Ishikawa (cell line): ENCODE measurements at regions not wholly inside any gene's neighbourhood (a gene's known extent, or its start where the extent isn't known, plus 50 kb on each side); places are given as distances from the start of the nearest gene placed in this dataset.

Experiments
- CEBPB ChIP-seq: IDR thresholded peaks from 2 replicates; pipeline ENCODE4 v1.6.1; 2012
- CREB1 ChIP-seq: IDR thresholded peaks from 2 replicates; pipeline ENCODE4 v1.6.1; 2012; ENCODE audit warnings: low read depth
- EGR1 ChIP-seq: IDR thresholded peaks from 2 replicates; pipeline ENCODE4 v1.6.1; 2012
- EP300 ChIP-seq: IDR thresholded peaks from 2 replicates; pipeline ENCODE4 v1.6.1; 2012; ENCODE audit warnings: borderline replicate concordance
- FOXM1 ChIP-seq: IDR thresholded peaks from 2 replicates; pipeline ENCODE4 v1.6.1; 2012; ENCODE audit warnings: low read depth, borderline replicate concordance
- NFIC ChIP-seq: IDR thresholded peaks from 2 replicates; pipeline ENCODE4 v1.6.1; 2012
- RAD21 ChIP-seq: IDR thresholded peaks from 2 replicates; pipeline ENCODE4 v1.6.1; 2012; ENCODE audit warnings: low read depth
- REST ChIP-seq: IDR thresholded peaks from 2 replicates; pipeline ENCODE4 v1.6.1; 2012; ENCODE audit warnings: low read depth, mild to moderate bottlenecking
- TAF1 ChIP-seq: IDR thresholded peaks from 2 replicates; pipeline ENCODE4 v1.6.1; 2012; ENCODE audit warnings: low read depth, mild to moderate bottlenecking
- TCF12 ChIP-seq: IDR thresholded peaks from 2 replicates; pipeline ENCODE4 v1.6.1; 2012; ENCODE audit warnings: low read depth
- TEAD4 ChIP-seq: IDR thresholded peaks from 2 replicates; pipeline ENCODE4 v1.6.1; 2012
- YY1 ChIP-seq: IDR thresholded peaks from 2 replicates; pipeline ENCODE4 v1.6.1; 2012; ENCODE audit warnings: low read depth
- ZBTB7A ChIP-seq: IDR thresholded peaks from 2 replicates; pipeline ENCODE4 v1.6.1; 2012; ENCODE audit warnings: low read depth
- TF ChIP-seq, protein P1 (sequence below): IDR thresholded peaks from 2 replicates; pipeline ENCODE4 v1.6.1; 2012
- TF ChIP-seq, protein P2 (sequence below): IDR thresholded peaks from 2 replicates; pipeline ENCODE4 v1.6.1; 2012

DNA sequence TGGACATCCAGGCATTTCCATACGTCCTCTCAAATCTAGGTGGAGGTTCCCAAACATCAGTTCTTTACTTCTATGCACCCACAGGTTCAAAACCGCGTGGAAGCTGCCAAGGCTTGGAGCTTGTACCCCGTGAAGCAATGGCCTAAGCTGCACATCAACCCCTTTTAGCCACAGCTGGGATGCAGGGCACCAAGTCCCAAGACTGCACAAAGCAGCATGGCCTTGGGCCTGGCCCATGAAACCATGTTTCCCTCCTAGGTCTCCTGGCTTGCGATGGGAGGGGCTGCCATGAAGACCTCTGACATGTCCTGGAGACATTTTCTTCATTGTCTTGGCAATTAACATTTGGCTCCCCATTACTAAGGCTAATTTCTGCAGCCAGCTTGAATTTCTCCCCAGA is 88.9 kb upstream of the CBLN4 start:
- TF ChIP-seq REST (no peak), FOXM1 (no peak), YY1 (no peak), EGR1 (no peak)
- TF ChIP-seq, protein P1, sequence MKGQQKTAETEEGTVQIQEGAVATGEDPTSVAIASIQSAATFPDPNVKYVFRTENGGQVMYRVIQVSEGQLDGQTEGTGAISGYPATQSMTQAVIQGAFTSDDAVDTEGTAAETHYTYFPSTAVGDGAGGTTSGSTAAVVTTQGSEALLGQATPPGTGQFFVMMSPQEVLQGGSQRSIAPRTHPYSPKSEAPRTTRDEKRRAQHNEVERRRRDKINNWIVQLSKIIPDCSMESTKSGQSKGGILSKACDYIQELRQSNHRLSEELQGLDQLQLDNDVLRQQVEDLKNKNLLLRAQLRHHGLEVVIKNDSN = no peak

DNA sequence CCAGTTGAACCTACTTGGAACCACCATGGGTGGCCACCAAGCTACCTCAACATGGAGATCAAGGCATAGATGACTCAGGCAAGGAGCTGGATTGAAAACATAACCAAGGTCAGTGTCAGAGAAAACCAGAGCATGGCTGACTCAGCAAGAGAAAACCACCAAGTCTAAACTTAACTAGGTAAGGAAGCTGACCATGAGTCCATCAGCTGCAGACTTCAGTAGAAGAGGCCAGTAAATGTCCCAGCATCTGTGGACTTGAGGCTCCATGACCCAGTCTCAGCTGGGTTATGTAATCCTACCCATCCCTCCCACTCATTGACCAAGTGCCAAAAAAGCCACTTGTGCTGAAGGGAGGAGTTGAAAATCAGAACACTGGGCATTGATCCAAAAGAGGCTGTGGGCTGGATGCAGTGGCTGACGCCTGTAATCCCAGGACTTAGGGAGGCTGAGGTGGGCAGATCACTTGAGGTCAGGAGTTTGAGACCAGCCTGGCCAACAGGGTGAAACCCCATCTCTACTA is 93.7 kb upstream of the CBLN4 start:
- no peak for TF ChIP-seq EP300
- TF ChIP-seq NFIC = no peak
- no peak for TF ChIP-seq TAF1
- TF ChIP-seq TCF12 = no peak
- TF ChIP-seq, protein P2, sequence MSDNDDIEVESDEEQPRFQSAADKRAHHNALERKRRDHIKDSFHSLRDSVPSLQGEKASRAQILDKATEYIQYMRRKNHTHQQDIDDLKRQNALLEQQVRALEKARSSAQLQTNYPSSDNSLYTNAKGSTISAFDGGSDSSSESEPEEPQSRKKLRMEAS = no peak

DNA sequence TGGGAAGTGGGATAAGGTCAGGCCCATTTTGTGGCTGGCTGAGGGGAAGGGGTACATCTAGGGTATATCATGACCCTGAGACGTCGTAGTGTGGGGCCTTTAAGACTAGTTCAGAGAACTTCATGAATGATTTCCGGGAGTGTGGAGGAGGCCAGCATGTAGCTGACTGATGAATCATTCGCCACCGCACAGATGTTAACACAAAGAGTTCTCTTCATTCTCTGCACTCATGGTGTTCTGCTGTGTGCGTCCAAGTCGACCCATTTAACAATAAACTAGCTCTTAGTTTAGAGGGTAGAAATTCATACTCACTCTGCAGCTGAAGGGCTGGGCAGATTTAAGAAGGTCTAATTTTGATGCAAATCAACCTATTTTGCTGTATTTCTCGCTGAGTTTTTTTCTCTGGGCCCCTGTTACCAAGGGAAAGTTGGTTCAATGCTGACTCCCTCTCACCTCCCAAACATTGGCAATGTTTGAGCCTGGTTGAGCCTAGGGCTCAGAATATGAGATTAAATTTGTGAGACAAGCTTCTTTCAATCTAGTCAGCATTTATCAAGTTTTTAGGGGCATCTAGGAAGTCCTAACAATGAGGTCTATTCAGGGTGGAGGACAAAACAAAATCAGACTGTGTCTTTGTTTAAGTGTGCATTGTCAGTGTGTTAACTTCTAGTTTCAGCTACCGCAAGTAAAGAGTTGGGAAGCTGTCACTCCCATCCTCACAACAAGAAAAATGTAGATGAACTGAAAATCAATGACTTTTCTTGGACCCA is 106.8 kb upstream of the CBLN4 start:
- TF ChIP-seq REST (no peak), CREB1 (no peak), TAF1 (no peak), RAD21 (no peak), TCF12 (no peak), TEAD4 (no peak), EP300 (no peak), ZBTB7A (no peak), NFIC (no peak), YY1 (no peak), FOXM1 (no peak), EGR1 (no peak), CEBPB (no peak)
- TF ChIP-seq, protein P2 = no peak
- TF ChIP-seq, protein P1 = no peak

- TF ChIP-seq YY1 (no peak), EGR1 (no peak), REST (no peak), TAF1 (no peak), CREB1 (no peak), TEAD4 (no peak), EP300 (no peak), NFIC (no peak), ZBTB7A (no peak), FOXM1 (no peak), TCF12 (no peak)
- TF ChIP-seq, protein P1 = no peak
- TF ChIP-seq, protein P2 = no peak
Measured at GRCh38 chr20:56117350-56117749, 112.0 kb upstream of the CBLN4 start.
